GM19043 (cell line): ENCODE measurements at regions not wholly inside any gene's neighbourhood (a gene's known extent, or its start where the extent isn't known, plus 50 kb on each side); places are given as distances from the start of the nearest gene placed in this dataset.
A peak's percentile ranks its signal among the peaks of the same experiment; 100 is the strongest.

ENCODE experiments used
- ATAC-seq: cut with Tn5 transposase; IDR thresholded peaks from one replicate; pipeline ENCODE4 v1.9.1; 2021; ENCODE audit warnings: low read depth; ENCODE audit not compliant: unreplicated experiment

DNA sequence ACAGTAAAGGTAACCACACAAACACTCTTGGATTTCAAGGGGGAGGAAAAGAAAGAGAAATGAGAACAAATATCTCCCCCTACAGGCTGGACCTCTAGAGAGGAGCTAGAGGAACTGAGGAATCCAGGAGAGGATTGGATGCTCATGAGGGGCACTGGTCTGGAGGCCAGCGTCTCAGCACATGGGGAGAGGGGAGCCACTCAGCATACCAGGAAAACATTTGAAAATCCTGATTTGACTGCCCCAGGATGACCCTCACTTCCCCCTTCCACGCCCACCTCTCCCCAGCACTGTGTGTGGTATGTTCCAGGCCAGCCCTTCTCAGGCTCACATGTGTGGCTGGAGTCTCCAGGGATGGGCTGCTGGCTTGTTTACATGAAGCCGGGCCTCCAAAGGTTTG, 396.8 kb upstream of the ID2 start:
- no peak for ATAC-seq

DNA sequence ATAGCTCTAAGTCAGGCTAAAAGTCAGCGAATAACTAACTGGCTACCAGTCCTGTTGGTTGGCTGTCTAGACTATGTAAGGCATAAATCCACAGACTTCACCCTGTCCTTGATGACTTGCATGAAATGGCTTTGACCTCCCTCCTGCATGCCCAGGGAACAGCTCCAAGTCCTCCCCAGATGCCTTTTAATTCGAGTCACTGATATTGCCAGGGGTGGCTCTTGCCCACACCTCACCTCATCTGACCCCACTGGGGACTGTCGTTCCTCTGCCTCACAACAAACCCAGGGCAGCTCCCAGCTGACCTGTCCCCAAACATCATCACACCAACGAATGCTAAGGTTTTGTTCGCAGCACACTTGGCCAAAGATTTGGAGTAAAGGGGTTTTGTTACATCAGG, 396.0 kb upstream of the ID2 start:
- ATAC-seq = no peak

DNA sequence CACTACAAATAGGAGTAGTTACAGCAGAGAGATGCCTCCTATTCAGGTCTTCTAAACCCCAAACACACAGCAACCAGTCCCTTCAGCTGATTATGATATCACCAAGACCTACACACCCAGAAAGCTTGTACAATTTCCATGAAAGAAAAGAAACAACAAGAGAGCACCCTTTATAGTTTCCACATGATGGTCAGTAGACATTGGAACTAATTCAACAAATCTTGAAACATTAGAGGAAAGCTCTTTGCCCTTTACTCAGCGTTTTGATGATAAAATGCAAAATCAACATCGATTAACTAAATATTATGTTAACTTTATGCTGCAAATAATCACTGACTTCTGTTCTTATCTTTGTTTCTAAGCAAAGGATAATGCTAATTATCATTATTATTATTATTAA, 393.6 kb upstream of the ID2 start:
- ATAC-seq = no peak

DNA sequence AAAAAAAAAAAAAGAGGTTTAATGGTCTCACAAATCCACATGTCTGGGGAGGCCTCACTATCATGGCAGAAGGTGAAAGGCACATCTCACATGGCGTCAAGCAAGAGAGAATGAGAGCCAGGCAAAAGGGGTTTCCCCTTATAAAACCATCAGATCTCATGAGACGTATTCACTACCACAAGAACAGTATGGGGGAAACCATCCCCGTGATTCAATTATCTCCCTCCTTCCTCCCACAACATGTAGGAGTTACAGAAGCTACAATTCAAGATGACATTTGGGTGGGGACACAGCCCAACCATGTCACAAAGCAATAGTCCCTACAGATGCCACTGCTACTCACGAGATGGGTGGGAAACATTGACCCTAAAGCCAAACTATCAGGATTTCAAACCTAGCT, 392.7 kb upstream of the ID2 start:
- no peak for ATAC-seq

DNA sequence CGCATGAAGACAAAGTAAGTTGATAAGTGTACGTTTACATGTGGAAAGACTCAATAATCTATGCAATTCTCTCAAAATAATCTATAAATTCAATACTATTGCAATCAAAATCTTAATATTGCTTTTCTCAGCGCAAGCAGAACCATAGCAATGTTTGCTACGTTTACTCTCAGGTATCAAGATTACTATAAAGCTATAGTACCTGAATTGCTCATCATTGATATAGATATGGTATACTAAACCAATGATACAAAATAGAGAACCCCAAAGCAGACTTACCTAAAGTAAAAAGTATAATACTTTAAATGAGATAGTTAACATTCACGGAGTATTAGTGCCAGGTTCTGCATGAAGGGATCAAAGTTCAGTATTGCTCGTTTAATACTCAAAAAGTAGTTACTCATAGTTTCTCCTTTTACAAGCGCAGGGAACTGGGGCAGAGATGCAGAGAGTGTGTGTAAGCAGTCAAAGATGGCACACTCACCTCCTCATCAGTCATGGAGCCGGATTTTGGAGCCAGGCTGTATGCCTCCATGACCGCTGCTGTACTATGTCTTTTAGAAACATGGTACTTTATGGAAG, 391.0 kb upstream of the ID2 start:
- ATAC-seq = no peak

DNA sequence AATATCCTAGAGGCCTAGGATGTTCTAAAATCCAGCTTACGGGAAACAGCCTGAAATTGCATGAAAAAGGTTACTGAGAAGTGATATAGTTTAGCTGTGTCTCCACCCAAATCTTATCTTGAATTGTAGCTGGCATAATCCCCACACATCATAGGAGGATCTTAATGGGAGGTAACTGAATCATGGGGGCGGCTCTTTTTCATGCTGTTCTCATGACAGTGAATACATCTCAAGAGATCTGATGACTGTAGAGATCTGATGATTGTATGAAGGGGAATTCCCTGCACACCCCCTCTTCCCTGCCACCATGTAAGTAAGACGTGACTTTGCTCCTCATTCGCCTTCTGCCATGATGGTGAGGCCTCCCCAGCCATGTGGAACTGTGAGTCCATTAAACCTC, 385.6 kb upstream of the ID2 start:
- no peak for ATAC-seq

DNA sequence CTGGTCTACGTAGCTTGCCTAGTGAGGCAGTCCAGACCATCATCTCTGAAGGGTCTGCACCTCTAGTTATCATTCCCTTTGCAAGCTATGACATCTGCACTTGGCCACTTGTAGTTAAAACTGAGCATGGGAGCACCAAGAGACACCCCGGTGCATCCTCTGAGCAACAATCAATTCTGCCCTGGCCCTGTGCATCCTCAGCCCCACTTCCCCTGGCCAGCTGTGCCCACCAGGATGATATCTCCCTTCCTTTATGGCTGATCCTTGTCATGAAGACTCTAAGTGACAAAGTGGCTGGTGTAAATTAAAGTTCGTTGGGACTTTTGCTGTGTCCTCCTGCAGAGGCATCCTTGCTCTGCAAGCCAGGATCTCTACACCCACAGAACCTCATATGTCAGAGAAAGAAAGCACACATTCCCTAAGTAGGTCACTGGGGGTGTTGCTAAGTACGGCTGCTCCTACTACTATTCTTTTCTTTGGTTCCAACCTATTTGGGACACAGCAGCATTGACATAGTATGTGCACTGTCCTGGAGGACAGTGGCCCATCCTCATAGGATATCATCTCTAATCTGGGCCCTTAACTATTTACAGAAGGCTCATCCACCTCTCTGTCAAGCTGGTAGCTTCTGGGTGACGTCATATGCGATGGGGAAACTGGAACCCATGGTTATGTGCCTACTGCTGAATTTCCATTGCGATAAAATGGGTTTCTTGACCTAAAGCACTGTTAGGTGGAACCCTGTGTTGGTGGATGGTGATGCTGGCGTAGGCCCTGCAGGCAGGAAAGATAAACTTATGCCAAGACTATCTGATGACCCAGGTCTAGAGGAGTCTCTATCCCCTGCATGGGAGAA, 384.3 kb upstream of the ID2 start:
- no peak for ATAC-seq

DNA sequence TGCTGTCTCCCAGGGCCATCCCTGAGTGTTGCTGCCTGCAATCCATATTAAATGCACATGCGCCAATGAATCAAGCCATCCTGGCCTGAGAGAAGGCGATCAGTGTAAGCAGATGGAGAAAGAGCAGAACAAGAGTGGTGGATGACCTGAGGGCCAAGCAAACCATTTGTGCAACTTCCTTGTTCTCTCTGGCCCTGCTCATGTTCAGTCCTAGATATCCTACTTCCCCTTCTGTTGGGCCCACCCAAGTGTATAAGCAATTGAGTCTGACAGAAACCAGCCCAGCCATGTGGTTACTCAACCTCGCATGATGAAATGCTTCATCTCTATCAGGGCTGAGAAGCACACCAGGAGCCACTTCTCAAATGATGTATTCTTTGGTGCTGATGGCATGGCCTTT, 383.1 kb upstream of the ID2 start:
- ATAC-seq = no peak

DNA sequence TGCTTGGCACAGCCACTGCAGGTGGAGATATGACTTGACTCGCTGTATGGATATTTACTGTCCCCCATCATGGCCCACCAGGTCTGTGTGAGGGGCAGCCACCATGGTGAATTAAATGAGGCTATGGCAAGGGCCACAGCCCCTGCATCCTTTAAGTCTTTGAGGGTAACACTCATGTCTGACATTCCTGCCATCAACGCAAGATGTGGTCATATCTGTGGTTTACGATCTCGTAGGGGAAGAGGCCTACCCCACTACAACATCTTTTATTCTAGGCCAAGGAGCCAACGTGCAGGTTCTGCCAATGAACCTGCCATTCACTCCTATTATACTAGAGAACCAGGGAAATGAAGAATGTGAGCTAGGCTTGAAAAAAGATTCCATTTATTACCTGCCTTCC, 381.6 kb upstream of the ID2 start:
- ATAC-seq = no peak

DNA sequence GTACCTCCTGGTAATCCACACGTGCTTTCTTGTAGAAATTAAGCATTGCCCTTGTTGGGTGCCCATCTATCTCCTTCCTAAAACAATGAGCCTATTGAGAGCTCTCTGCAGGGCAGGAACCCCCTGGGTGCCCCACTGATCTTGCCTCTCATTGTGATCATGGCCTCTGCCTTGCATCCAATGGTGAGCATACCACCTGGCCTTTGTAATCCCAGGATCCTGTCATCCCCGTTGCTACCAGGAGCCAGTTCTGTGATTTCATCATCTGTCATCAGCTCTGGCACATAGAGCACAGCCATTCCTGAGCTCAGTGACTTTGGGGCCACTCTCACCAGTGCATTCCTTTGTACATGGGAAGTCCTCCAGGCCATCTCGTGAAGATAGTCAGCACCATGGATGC, 381.0 kb upstream of the ID2 start:
- ATAC-seq = no peak

DNA sequence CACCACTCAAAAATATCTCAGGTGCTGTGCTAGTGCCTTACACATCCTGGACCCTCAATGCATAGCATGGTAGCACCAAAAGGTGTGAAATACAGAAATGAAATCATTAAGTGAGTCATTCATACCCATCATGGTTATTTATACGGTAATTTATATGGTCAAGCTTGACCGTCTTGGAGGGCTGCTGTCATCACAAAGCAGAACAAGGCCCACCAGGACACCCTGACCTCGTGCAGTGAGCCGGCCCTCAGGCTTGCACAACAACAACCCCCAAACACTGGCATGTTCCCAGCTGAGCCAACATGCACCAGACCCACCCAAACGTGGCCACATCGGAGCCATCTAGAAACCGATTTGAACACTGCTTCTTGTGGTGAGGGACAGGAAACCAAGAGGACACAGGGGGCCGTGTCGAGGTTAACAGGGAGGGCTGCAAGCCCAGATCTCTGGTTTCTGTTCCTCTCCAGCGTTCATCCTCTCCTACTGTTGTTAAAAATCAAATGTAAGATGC, 378.5 kb upstream of the ID2 start:
- peak; percentile 62 for ATAC-seq

DNA sequence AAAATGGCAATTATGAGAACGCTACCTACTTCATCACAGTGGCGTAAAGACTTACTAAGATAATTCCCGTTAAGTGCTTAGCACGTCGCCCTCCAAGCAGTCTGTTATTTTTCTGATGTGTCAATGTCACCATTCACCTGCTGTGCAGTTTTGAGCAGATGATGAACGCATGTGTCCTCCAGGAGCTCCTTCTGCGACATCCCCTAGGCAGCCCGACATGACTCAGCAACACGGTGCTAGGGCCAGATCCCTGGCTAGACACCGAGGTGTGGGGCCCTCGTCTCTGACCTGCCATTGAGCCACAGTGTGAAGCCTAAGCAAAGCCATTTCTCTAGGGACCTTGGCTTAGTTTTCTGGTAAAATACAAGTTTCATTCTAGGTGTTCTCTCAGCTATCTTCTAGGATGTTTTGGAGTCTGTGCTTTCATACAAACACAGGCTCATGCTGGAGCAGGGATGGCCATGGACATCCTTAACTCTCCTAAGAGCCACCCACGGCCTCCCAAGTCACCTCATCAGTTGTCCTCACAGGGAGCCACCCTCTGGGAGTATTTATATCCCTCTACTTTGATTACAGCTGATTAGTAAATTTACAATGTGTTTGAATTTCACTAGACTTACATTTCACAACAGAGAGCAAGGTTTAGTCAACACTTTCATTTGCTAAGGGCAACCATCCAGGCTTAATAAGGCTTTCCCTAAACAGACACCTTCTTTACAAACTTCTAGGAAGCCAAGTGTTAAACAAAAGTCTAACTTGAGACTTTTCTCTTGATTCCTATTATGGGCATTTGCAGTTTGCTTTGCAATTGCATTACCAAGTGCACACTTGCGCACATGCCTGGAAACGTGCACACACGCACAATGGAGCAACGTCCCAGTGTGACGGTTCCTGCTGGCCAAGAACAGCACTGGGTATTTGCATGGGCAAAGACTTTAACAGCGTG, 376.8 kb upstream of the ID2 start:
- no peak for ATAC-seq

DNA sequence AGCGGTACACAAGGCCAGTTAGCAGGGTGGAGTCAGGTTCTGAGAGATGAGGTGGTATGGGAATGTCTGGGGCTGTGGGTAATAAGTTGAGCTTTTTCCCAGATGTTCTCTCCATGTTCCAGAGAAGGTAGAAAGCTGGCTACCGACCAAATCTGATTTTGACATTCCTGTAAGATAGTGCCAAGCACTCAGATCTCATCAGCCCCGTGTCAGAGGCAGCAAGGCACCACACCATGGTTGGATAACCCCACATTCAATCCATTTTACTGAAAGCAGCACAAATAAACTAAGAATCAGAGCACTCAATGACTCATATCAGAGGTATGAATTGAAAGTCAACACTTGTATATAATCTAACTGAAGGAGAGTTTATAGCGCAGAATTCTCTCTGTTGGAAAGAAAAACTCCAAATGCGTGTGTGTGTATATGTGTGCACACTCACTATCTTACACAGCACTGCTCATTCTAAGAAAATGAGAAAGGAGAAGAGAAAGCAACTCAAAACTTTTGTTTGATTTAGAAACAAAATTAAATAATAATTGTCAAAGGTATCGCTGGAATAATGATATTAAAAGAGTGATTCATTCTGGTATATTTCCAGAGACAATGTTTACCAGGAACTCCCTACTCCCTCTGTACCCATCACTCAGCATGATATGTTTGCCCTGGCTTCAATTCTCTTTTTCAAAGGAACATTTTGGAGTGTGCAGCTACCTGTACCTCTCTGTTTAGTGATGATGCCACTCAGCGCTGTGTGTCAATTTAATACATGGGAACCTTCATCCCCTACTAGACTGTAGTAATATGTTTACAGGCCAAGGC, 375.1 kb upstream of the ID2 start:
- no peak for ATAC-seq

DNA sequence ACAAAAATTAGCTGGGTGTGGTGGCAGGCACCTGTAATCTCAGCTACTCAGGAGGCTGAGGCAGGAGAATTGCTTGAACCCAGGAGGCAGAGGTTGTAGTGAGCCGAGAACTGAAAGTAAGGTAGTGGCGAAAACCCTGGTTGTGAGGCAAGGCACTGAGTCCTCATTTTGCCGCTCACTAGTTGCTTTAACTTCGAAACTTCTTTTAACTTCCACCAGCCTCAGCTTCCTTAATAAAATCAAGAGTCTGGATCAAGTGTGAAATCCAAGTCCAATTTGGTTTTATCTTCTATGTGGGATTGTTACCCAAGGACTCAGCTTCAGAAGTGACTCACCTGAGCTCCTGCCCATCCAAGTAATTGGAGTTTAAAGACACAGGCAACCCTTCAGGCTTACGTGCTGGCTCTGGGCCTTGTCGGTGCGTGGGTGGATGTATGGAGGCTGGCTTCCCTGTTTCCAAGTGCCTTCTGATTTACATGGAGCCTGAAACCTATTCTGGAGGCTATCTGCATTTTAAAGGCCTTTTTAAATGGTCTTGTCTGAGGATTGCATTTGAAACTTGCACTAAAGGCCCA, 374.2 kb upstream of the ID2 start:
- ATAC-seq = no peak

DNA sequence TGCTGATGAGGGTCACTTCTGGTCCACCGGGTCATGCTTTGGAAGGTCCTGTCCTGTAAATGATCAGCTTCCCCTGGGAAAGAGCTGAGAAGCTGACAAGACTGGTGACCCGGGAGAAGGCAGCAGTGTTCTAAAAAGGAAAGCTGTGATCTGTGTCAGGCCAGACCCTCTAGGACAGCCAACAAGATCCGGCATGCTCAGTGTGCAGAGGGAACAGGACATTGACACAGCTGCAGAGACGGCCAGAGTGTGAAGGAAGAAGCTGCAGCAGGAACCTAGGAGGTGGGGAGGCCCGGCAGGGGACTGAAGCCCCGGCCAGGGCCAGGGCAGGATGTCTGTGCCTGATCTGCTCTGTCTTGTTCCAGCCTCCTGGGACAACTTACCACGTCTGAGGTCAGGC, 372.7 kb upstream of the ID2 start:
- ATAC-seq = no peak

DNA sequence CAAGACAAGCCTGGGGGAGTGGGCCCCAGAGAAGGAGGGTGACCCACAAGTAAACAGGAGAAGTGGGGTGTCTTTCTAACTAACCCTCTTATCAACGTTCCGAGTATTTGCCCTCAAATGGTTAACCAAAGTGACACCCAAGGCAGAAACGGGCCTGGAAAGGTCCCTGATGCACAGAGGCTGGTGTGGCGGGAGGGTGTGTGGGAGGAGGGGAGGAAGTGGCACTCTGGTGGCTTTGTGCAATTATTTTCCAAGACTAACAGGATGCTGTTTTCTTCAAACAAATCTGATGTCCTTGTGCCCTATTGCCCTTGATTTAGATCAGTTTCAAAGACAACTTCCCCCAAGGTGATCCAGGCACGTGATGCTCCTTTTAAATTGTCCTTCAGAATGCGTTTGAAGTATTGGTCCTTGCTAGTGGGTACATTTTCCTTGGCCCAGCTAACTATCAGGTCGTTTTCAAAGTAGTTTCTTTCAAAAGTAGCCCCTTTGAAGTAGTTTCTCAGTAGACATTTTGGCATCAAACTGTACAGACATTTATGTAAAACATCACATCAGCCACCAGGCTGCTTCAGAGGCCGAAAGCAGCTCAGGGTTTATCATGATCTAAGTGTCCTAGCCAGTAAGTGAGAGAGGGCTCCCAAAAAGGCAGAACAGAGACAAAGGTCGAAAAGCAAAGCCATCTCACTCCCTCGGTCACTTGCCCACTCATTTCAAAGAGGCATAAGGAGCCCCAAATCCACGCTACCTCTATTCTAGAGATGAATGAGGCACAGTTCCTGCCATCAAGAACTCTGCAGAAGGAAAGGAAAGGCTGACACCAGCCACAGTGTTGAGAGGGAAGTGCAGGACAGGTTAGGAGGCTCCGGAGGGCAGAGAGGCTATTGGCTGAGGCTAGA, 371.1 kb upstream of the ID2 start:
- no peak for ATAC-seq

DNA sequence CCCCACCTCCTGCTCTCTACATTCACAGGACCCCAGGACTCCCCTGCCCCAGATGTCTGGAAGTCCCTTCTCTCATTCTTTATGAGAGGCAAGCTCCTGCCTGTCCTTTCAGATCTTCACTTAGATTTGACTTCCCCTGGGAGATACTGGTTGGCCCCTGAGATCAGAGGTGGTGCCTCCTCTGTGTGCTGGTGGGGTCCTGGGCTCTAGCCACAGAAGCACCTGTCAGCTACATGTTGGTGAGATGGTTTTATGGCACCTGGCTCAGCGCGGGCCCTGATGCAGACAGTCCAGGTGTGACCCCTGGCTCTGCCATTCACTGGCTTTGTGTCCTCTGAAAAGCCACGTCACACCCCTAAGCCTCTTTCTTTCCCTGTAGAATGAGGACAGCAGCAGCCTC, 369.6 kb upstream of the ID2 start:
- no peak for ATAC-seq

DNA sequence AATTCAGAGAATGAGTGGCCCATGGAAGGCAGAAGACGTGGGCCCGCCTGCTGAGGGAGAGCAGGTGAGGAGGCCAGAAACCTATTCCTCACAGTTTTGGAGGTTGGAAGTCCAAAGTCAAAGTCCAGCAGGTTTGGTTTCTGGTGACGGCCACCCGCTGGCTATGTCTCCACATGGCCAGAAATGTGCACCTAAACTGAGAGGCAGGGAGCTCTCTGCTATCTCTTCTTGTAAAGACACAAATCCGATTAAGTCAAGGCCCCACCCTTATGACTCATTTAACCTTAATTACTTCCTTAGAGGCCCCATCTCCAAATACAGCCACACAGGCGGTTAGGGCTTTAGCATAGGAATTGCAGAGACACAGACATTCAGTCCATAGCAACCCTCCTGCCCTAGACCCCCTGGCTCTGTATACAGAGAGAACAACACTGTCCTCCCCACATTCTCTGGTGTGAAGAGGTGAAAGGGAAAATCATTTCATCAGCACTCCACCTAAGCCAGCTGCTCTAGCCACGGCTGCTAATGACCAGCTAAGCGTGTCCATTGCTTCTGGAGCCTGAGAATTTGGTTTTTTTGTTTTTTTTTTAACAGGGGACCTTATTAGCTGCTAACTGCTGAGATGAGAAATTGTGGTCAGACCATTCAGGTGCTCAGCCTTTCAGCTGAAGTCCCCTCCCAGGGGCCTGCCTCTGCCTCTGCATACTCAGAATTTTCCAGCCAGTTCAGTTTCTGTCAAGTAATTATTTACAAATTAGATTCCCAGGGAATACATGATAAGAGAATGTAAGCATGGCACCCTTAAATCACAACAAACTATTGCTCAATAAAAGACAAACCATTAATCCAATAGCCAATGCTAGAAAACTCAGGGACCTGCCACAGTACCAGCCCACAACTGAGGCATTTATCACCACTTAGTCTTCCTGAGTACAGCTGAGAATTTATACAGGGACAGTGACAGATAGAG, 368.7 kb upstream of the ID2 start:
- peak; percentile 79 for ATAC-seq
